ENCODE measurements at regions not wholly inside any gene's neighbourhood (a gene's known extent, or its start where the extent isn't known, plus 50 kb on each side); places are given as distances from the start of the nearest gene placed in this dataset.
"Not testable (repeated sequence)": the region's sequence is repeated elsewhere in the genome, so short reads cannot be mapped to it uniquely, and the experiment has no call there.

- WGBS, 2 donors (ENCODE audit: low coverage in 1 of 2), result 88 to 94% methylated on average over 1 of the region's 1 CpG
- H3K27me3 ChIP-seq, result no peaks in the 10 kb centered on the region
- ATAC-seq, result no peak
These were observed 827.5 kb upstream of the CITED2 start for GRCh38 chr6:140201787-140202458.

DNA sequence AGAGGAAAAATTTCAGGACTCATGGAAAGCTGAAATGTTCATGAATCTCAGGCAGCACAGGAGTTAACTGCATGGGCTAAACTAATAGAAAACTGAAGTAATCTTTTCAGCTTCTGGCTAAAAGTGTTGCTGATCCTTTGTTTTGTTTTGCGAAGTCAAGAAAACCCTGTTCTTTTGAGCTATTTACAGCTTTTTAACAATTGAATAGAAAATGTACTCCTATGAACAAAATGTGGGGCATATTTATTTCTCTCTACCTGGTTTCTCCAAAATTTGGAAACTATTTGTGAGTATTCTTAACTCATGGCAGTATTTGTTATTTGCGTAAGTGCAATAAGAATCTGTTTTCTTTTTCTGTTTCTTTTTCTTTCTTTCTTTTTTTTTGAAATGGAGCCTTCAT, 818.8 kb upstream of the CITED2 start:
- WGBS, 2 donors (ENCODE audit: low coverage in 1 of 2), result 97 to 100% methylated on average over 2 of the region's 2 CpGs
- Histone ChIP-seq H3K36me3 (no peaks in the 10 kb centered on the region), H3K9me3 (peaks cover 0 to 13% (median 0%) of the 10 kb centered on the region in 3 donors), H3K27ac (no peak overlapping the region), H3K27me3 (no peaks in the 10 kb centered on the region), H3K4me3 (no peak overlapping the region), H3K4me1 (no peaks in the 10 kb centered on the region)
- no peak for ATAC-seq
- TF ChIP-seq CTCF (IDR thresholded peaks at IDR 0.05) (no peak), POLR2A (IDR thresholded peaks at IDR 0.05) (no peak), EP300 (IDR thresholded peaks at IDR 0.05) (no peak), POLR2AphosphoS5 (IDR thresholded peaks at IDR 0.05) (no peak)

More at GRCh38 chr6:140201787-140202458, 827.5 kb upstream of the CITED2 start:
- no peaks in the 10 kb centered on the region for H3K36me3 ChIP-seq
- H3K4me1 ChIP-seq, result peaks cover 6 to 25% (median 10%) of the 10 kb centered on the region in 3 donors
- TF ChIP-seq POLR2A (IDR thresholded peaks at IDR 0.05), result no peak
- no peak for TF ChIP-seq EP300 (IDR thresholded peaks at IDR 0.05)
- TF ChIP-seq POLR2AphosphoS5 (IDR thresholded peaks at IDR 0.05), result no peak
- TF ChIP-seq CTCF (IDR thresholded peaks at IDR 0.05), result no peak
- H3K27ac ChIP-seq, result no peak overlapping the region
- no peak overlapping the region for H3K4me3 ChIP-seq
- peaks cover 0 to 3% (median 0%) of the 10 kb centered on the region in 3 donors for H3K9me3 ChIP-seq

DNA sequence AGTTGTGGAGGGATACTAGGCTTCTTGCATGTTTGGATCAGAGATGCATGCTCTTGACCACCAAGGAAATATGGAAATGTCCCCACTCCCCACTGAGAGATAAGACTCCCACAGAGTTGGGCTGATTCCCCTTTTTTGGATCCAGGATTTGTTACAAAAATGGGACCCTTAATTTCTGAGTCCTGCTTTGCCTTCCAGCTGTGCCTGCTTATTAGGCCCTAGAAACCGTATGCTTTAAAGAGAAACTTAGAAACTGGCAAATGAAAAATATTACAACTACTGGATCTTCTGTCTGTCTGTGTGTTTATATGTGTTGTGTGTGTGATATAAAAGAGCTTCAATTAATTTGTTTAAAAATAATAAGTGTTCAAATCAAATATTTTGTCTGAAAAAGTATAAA, 817.6 kb upstream of the CITED2 start:
- no peak for ATAC-seq
- Histone ChIP-seq H3K27ac (no peak overlapping the region), H3K36me3 (no peaks in the 10 kb centered on the region), H3K4me3 (no peak overlapping the region), H3K27me3 (no peaks in the 10 kb centered on the region), H3K4me1 (no peaks in the 10 kb centered on the region), H3K9me3 (peaks cover 0 to 18% (median 0%) of the 10 kb centered on the region in 3 donors)
- TF ChIP-seq EP300 (IDR thresholded peaks at IDR 0.05), result no peak
- no peak for TF ChIP-seq POLR2A (IDR thresholded peaks at IDR 0.05)
- TF ChIP-seq POLR2AphosphoS5 (IDR thresholded peaks at IDR 0.05), result no peak
- TF ChIP-seq CTCF (IDR thresholded peaks at IDR 0.05), result no peak
- 100% methylated on average over 1 of the region's 1 CpG; no CpG with 5 or more reads in 1 of the 2 donors for WGBS, 2 donors (ENCODE audit: low coverage in 1 of 2)

DNA sequence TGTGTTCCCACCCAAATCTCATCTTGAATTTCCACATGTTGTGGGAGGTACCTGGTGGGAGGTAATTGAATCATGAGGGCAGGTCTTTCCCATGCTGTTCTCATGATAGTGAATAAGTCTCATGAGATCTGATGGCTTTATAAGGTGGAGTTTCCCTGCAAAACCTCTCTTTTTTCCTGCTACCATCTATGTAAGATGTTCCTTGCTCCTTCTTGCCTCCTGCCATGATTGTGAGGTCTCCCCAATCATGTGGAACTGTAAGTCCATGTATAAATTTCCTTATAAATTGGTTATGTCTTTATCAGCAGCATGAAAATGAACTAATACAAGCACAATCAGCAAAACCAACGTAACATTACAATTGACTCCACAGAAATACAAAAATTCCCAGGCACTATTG, 814.8 kb upstream of the CITED2 start:
- not testable (repeated sequence) for H3K36me3 ChIP-seq, H3K4me3 ChIP-seq, ATAC-seq, H3K4me1 ChIP-seq, H3K27me3 ChIP-seq, H3K27ac ChIP-seq
- H3K9me3 ChIP-seq, result peaks cover 0 to 18% (median 0%) of the 10 kb centered on the region in 3 donors
- WGBS, 2 donors (ENCODE audit: low coverage in 1 of 2), result 92 to 100% methylated on average over 1 of the region's 1 CpG

GRCh38 chr6:140185991-140186390, 811.5 kb upstream of the CITED2 start:
- no peaks in the 10 kb centered on the region for H3K4me1 ChIP-seq
- H3K27ac ChIP-seq, result no peak overlapping the region
- no peaks in the 10 kb centered on the region for H3K27me3 ChIP-seq
- no peaks in the 10 kb centered on the region for H3K36me3 ChIP-seq
- no peak for ATAC-seq
- no peak overlapping the region for H3K4me3 ChIP-seq
- peaks cover 0 to 10% (median 0%) of the 10 kb centered on the region in 3 donors for H3K9me3 ChIP-seq
- TF ChIP-seq EP300 (IDR thresholded peaks at IDR 0.05), result no peak
- no peak for TF ChIP-seq POLR2AphosphoS5 (IDR thresholded peaks at IDR 0.05)
- no peak for TF ChIP-seq POLR2A (IDR thresholded peaks at IDR 0.05)
- TF ChIP-seq CTCF (IDR thresholded peaks at IDR 0.05), result no peak
